ENCODE measurements at regions not wholly inside any gene's neighbourhood (a gene's known extent, or its start where the extent isn't known, plus 50 kb on each side); places are given as distances from the start of the nearest gene placed in this dataset.

DNA sequence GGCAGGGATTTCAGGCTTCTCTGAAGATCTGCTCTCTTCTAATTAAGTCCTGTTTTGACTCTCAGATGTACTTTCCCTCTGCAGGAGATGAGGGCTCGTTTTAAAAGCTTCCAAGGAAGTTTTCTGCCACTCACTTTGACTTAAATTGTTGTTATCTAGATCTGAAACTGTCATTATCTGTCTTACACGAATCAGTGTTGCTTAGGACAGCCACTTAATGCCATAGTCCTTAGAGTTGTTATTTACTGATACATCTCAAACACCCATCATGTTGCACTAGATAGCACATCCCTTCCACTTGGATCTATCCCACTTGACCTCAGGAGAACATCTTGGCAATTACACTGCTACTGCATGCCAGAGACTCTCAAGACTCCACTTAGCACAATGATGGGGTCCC is 86.9 kb upstream of the FAT3 start:
- Histone ChIP-seq H3K9me3 (ENCODE audit: low read depth) (no peaks in the 10 kb centered on the region), H3K27ac (no peak overlapping the region), H3K27me3 (no peaks in the 10 kb centered on the region), H3K4me1 (ENCODE audit: insufficient read depth) (no peaks in the 10 kb centered on the region), H3K36me3 (replicated peaks; ENCODE audit: insufficient read depth, low read depth) (no peaks in the 10 kb centered on the region), H3K4me2 (no peak overlapping the region), H3K9me2 (replicated peaks; ENCODE audit: insufficient read depth) (no peaks in the 10 kb centered on the region), H3K4me3 (no peak overlapping the region), H4K20me1 (ENCODE audit: insufficient read depth, poor library complexity, severe bottlenecking) (no peaks in the 10 kb centered on the region), H3K79me2 (no peaks in the 10 kb centered on the region), H2AFZ (no peak overlapping the region)
- no peak for TF ChIP-seq EZH2 (IDR thresholded peaks at IDR 0.05; ENCODE audit: borderline replicate concordance)
- no peak for TF ChIP-seq CTCF (IDR thresholded peaks at IDR 0.05; ENCODE audit: poor library complexity)
- TF ChIP-seq EZH2phosphoT487 (IDR thresholded peaks at IDR 0.05; ENCODE audit: low read depth, severe bottlenecking, unreplicated experiment), result no peak
- DNase-seq (ENCODE audit: low spot score), result no peak
- WGBS (ENCODE audit: low lambda C conversion rate, missing lambda C conversion rate), result 34% methylated on average over 2 of the region's 2 CpGs

GRCh38 chr11:92136797-92137196 is 87.8 kb upstream of the FAT3 start:
- no peaks in the 10 kb centered on the region for H3K36me3 ChIP-seq (replicated peaks; ENCODE audit: insufficient read depth, low read depth)
- no peak for TF ChIP-seq EZH2 (IDR thresholded peaks at IDR 0.05; ENCODE audit: borderline replicate concordance)
- no peak for TF ChIP-seq EZH2phosphoT487 (IDR thresholded peaks at IDR 0.05; ENCODE audit: low read depth, severe bottlenecking, unreplicated experiment)
- no peak for TF ChIP-seq CTCF (IDR thresholded peaks at IDR 0.05; ENCODE audit: poor library complexity)
- 61% methylated on average over 2 of the region's 2 CpGs for WGBS (ENCODE audit: low lambda C conversion rate, missing lambda C conversion rate)

GRCh38 chr11:92131289-92131865 is 93.2 kb upstream of the FAT3 start:
- no peaks in the 10 kb centered on the region for H3K9me2 ChIP-seq (replicated peaks; ENCODE audit: insufficient read depth)
- no peak for TF ChIP-seq EZH2 (IDR thresholded peaks at IDR 0.05; ENCODE audit: borderline replicate concordance)
- TF ChIP-seq EZH2phosphoT487 (IDR thresholded peaks at IDR 0.05; ENCODE audit: low read depth, severe bottlenecking, unreplicated experiment), result no peak
- TF ChIP-seq CTCF (IDR thresholded peaks at IDR 0.05; ENCODE audit: poor library complexity), result no peak
- no peak overlapping the region for H3K4me3 ChIP-seq
- H3K9me3 ChIP-seq (ENCODE audit: low read depth), result no peaks in the 10 kb centered on the region
- no peaks in the 10 kb centered on the region for H3K79me2 ChIP-seq
- no peaks in the 10 kb centered on the region for H3K4me1 ChIP-seq (ENCODE audit: insufficient read depth)
- 86% methylated on average over 4 of the region's 4 CpGs for WGBS (ENCODE audit: low lambda C conversion rate, missing lambda C conversion rate)
- no peaks in the 10 kb centered on the region for H4K20me1 ChIP-seq (ENCODE audit: insufficient read depth, poor library complexity, severe bottlenecking)
- DNase-seq (ENCODE audit: low spot score), result no peak
- H2AFZ ChIP-seq, result no peak overlapping the region
- no peaks in the 10 kb centered on the region for H3K36me3 ChIP-seq (replicated peaks; ENCODE audit: insufficient read depth, low read depth)
- no peak overlapping the region for H3K27ac ChIP-seq
- H3K27me3 ChIP-seq, result no peaks in the 10 kb centered on the region
- H3K4me2 ChIP-seq, result no peak overlapping the region

More at GRCh38 chr11:92136797-92137196, 87.8 kb upstream of the FAT3 start:
- Histone ChIP-seq H2AFZ (no peak overlapping the region), H3K4me1 (ENCODE audit: insufficient read depth) (no peaks in the 10 kb centered on the region), H3K4me2 (no peak overlapping the region), H3K9me2 (replicated peaks; ENCODE audit: insufficient read depth) (no peaks in the 10 kb centered on the region), H3K9me3 (ENCODE audit: low read depth) (no peaks in the 10 kb centered on the region), H3K27me3 (no peaks in the 10 kb centered on the region), H3K27ac (no peak overlapping the region), H3K79me2 (no peaks in the 10 kb centered on the region), H3K4me3 (no peak overlapping the region), H4K20me1 (ENCODE audit: insufficient read depth, poor library complexity, severe bottlenecking) (no peaks in the 10 kb centered on the region)
- DNase-seq (ENCODE audit: low spot score), result peak; percentile 13

All from hepatocyte (in vitro differentiated cells).